ENCODE measurements at regions not wholly inside any gene's neighbourhood (a gene's known extent, or its start where the extent isn't known, plus 50 kb on each side); places are given as distances from the start of the nearest gene placed in this dataset.

- H3K4me3 ChIP-seq: no peak overlapping the region
- no peak overlapping the region for H3K27ac ChIP-seq
- H4K20me1 ChIP-seq (ENCODE audit: insufficient read depth, poor library complexity, severe bottlenecking): no peaks in the 10 kb centered on the region
- no peaks in the 10 kb centered on the region for H3K79me2 ChIP-seq
- TF ChIP-seq CTCF (IDR thresholded peaks at IDR 0.05; ENCODE audit: poor library complexity) (no peak), EZH2phosphoT487 (IDR thresholded peaks at IDR 0.05; ENCODE audit: low read depth, severe bottlenecking, unreplicated experiment) (no peak), EZH2 (IDR thresholded peaks at IDR 0.05; ENCODE audit: borderline replicate concordance) (no peak)
- no peak overlapping the region for H3K4me2 ChIP-seq
- WGBS (ENCODE audit: low lambda C conversion rate, missing lambda C conversion rate): 96% methylated on average over 11 of the region's 11 CpGs
- H3K36me3 ChIP-seq (replicated peaks; ENCODE audit: insufficient read depth, low read depth): no peaks in the 10 kb centered on the region
- no peaks in the 10 kb centered on the region for H3K9me3 ChIP-seq (ENCODE audit: low read depth)
- H3K4me1 ChIP-seq (ENCODE audit: insufficient read depth): no peaks in the 10 kb centered on the region
- no peaks in the 10 kb centered on the region for H3K9me2 ChIP-seq (replicated peaks; ENCODE audit: insufficient read depth)
- no peak overlapping the region for H2AFZ ChIP-seq
- H3K27me3 ChIP-seq: peaks cover 4% of the 10 kb centered on the region
- DNase-seq (ENCODE audit: low spot score): no peak
Measured at GRCh38 chr13:112254900-112255299, 121.3 kb upstream of the SPACA7 start.

GRCh38 chr13:112255550-112256120 is 120.5 kb upstream of the SPACA7 start:
- Histone ChIP-seq H3K79me2 (no peaks in the 10 kb centered on the region), H3K9me2 (replicated peaks; ENCODE audit: insufficient read depth) (no peaks in the 10 kb centered on the region), H3K9me3 (ENCODE audit: low read depth) (no peaks in the 10 kb centered on the region), H2AFZ (no peak overlapping the region), H3K36me3 (replicated peaks; ENCODE audit: insufficient read depth, low read depth) (no peaks in the 10 kb centered on the region), H3K27ac (no peak overlapping the region), H3K27me3 (peaks cover 4% of the 10 kb centered on the region), H3K4me1 (ENCODE audit: insufficient read depth) (no peaks in the 10 kb centered on the region), H3K4me2 (no peak overlapping the region), H4K20me1 (ENCODE audit: insufficient read depth, poor library complexity, severe bottlenecking) (no peaks in the 10 kb centered on the region), H3K4me3 (no peak overlapping the region)
- no peak for DNase-seq (ENCODE audit: low spot score)
- 92% methylated on average over 16 of the region's 19 CpGs for WGBS (ENCODE audit: low lambda C conversion rate, missing lambda C conversion rate)
- TF ChIP-seq CTCF (IDR thresholded peaks at IDR 0.05; ENCODE audit: poor library complexity): no peak
- no peak for TF ChIP-seq EZH2 (IDR thresholded peaks at IDR 0.05; ENCODE audit: borderline replicate concordance)
- no peak for TF ChIP-seq EZH2phosphoT487 (IDR thresholded peaks at IDR 0.05; ENCODE audit: low read depth, severe bottlenecking, unreplicated experiment)

GRCh38 chr13:112256716-112257494 is 119.2 kb upstream of the SPACA7 start:
- Histone ChIP-seq H3K4me2 (no peak overlapping the region), H3K27ac (no peak overlapping the region), H3K9me2 (replicated peaks; ENCODE audit: insufficient read depth) (no peaks in the 10 kb centered on the region), H3K9me3 (ENCODE audit: low read depth) (no peaks in the 10 kb centered on the region), H3K36me3 (replicated peaks; ENCODE audit: insufficient read depth, low read depth) (no peaks in the 10 kb centered on the region), H4K20me1 (ENCODE audit: insufficient read depth, poor library complexity, severe bottlenecking) (no peaks in the 10 kb centered on the region), H3K4me1 (ENCODE audit: insufficient read depth) (no peaks in the 10 kb centered on the region), H3K4me3 (no peak overlapping the region), H2AFZ (no peak overlapping the region), H3K27me3 (peaks cover 7% of the 10 kb centered on the region), H3K79me2 (no peaks in the 10 kb centered on the region)
- DNase-seq (ENCODE audit: low spot score): no peak
- no peak for TF ChIP-seq CTCF (IDR thresholded peaks at IDR 0.05; ENCODE audit: poor library complexity)
- TF ChIP-seq EZH2phosphoT487 (IDR thresholded peaks at IDR 0.05; ENCODE audit: low read depth, severe bottlenecking, unreplicated experiment): no peak
- no peak for TF ChIP-seq EZH2 (IDR thresholded peaks at IDR 0.05; ENCODE audit: borderline replicate concordance)
- WGBS (ENCODE audit: low lambda C conversion rate, missing lambda C conversion rate): 85% methylated on average over 12 of the region's 12 CpGs
